ENCODE measurements at regions not wholly inside any gene's neighbourhood (a gene's known extent, or its start where the extent isn't known, plus 50 kb on each side); places are given as distances from the start of the nearest gene placed in this dataset.

GRCh38 chr4:117549524-117549923, 464.1 kb upstream of the TRAM1L1 start:
- Histone ChIP-seq H3K4me3 (ENCODE audit: low read length) (no peak overlapping the region), H3K27ac (ENCODE audit: low read length) (no peak overlapping the region), H3K9me3 (ENCODE audit: control insufficient read depth, insufficient read depth, low read length) (no peaks in the 10 kb centered on the region), H3K4me1 (ENCODE audit: control insufficient read depth, insufficient read depth, low read length) (no peaks in the 10 kb centered on the region), H3K36me3 (ENCODE audit: control insufficient read depth, insufficient read depth, low read length) (no peaks in the 10 kb centered on the region), H3K27me3 (ENCODE audit: control insufficient read depth, insufficient read depth, low read length) (no peaks in the 10 kb centered on the region)
- H3K4me3 Mint-ChIP-seq, result no peak overlapping the region
- H3K4me1 Mint-ChIP-seq, result no peaks in the 10 kb centered on the region
- 88% methylated on average over 3 of the region's 5 CpGs for WGBS (ENCODE audit: insufficient coverage)
- intact Hi-C loops (cut with micrococcal nuclease), result no loop called here
- DNase-seq, result no peak
- H3K36me3 Mint-ChIP-seq, result no peaks in the 10 kb centered on the region
- H3K27me3 Mint-ChIP-seq (ENCODE audit: low read depth in 2 of 2), result no peaks in the 10 kb centered on the region
- peaks cover 15 to 16% of the 10 kb centered on the region in 2 donors for H3K9me3 Mint-ChIP-seq
- H3K27ac Mint-ChIP-seq, result no peak overlapping the region
- TF ChIP-seq CTCF (IDR thresholded peaks at IDR 0.05), result no peak
- ATAC-seq, result no peak

- H3K27ac Mint-ChIP-seq, result no peak overlapping the region
- H3K36me3 Mint-ChIP-seq, result no peaks in the 10 kb centered on the region
- intact Hi-C loops (cut with micrococcal nuclease), result no loop called here
- Histone ChIP-seq H3K4me3 (ENCODE audit: low read length) (no peak overlapping the region), H3K27me3 (ENCODE audit: control insufficient read depth, insufficient read depth, low read length) (no peaks in the 10 kb centered on the region), H3K36me3 (ENCODE audit: control insufficient read depth, insufficient read depth, low read length) (no peaks in the 10 kb centered on the region), H3K4me1 (ENCODE audit: control insufficient read depth, insufficient read depth, low read length) (no peaks in the 10 kb centered on the region), H3K27ac (ENCODE audit: low read length) (no peak overlapping the region), H3K9me3 (ENCODE audit: control insufficient read depth, insufficient read depth, low read length) (no peaks in the 10 kb centered on the region)
- 82% methylated on average over 2 of the region's 2 CpGs for whole genome bisulfite sequencing (ENCODE audit: insufficient coverage)
- H3K9me3 Mint-ChIP-seq, result peaks cover 15 to 17% of the 10 kb centered on the region in 2 donors
- DNase-seq (no peak), ATAC-seq (no peak)
- H3K4me1 Mint-ChIP-seq, result no peaks in the 10 kb centered on the region
- TF ChIP-seq CTCF (IDR thresholded peaks at IDR 0.05), result no peak
- H3K4me3 Mint-ChIP-seq, result no peak overlapping the region
- no peaks in the 10 kb centered on the region for H3K27me3 Mint-ChIP-seq (ENCODE audit: low read depth in 2 of 2)
Measured at GRCh38 chr4:117550085-117550484, 464.7 kb upstream of the TRAM1L1 start.

- DNase-seq (no peak), ATAC-seq (no peak)
- H3K27ac ChIP-seq (ENCODE audit: low read length), result no peak overlapping the region
- H3K9me3 ChIP-seq (ENCODE audit: control insufficient read depth, insufficient read depth, low read length), result no peaks in the 10 kb centered on the region
- no peaks in the 10 kb centered on the region for H3K4me1 ChIP-seq (ENCODE audit: control insufficient read depth, insufficient read depth, low read length)
- Mint-ChIP-seq H3K36me3 (no peaks in the 10 kb centered on the region), H3K9me3 (peaks cover 10 to 11% of the 10 kb centered on the region in 2 donors), H3K27ac (no peak overlapping the region), H3K4me3 (no peak overlapping the region), H3K27me3 (ENCODE audit: low read depth in 2 of 2) (no peaks in the 10 kb centered on the region), H3K4me1 (no peaks in the 10 kb centered on the region)
- H3K27me3 ChIP-seq (ENCODE audit: control insufficient read depth, insufficient read depth, low read length), result no peaks in the 10 kb centered on the region
- intact Hi-C loops (cut with micrococcal nuclease), result loop anchor here (10.0 kb wide), 1 partner anchor 804 kb away; no protein-coding TSS in a partner anchor
- H3K4me3 ChIP-seq (ENCODE audit: low read length), result no peak overlapping the region
- no peaks in the 10 kb centered on the region for H3K36me3 ChIP-seq (ENCODE audit: control insufficient read depth, insufficient read depth, low read length)
- no peak for TF ChIP-seq CTCF (IDR thresholded peaks at IDR 0.05)
- WGBS (ENCODE audit: insufficient coverage), result 71% methylated on average over 1 of the region's 1 CpG
Measured at GRCh38 chr4:117560329-117560728, 474.0 kb upstream of the NDST3 start.

GRCh38 chr4:117574085-117574484, 460.2 kb upstream of the NDST3 start:
- TF ChIP-seq CTCF (IDR thresholded peaks at IDR 0.05), result no peak
- no peak for ATAC-seq
- no peak overlapping the region for H3K27ac Mint-ChIP-seq
- intact Hi-C loops (cut with micrococcal nuclease), result no loop called here
- H3K9me3 Mint-ChIP-seq, result peaks cover 4 to 15% of the 10 kb centered on the region in 2 donors
- H3K4me3 Mint-ChIP-seq, result no peak overlapping the region
- Histone ChIP-seq H3K36me3 (ENCODE audit: control insufficient read depth, insufficient read depth, low read length) (no peaks in the 10 kb centered on the region), H3K9me3 (ENCODE audit: control insufficient read depth, insufficient read depth, low read length) (no peaks in the 10 kb centered on the region), H3K27me3 (ENCODE audit: control insufficient read depth, insufficient read depth, low read length) (no peaks in the 10 kb centered on the region), H3K4me3 (ENCODE audit: low read length) (no peak overlapping the region), H3K4me1 (ENCODE audit: control insufficient read depth, insufficient read depth, low read length) (no peaks in the 10 kb centered on the region), H3K27ac (ENCODE audit: low read length) (no peak overlapping the region)
- H3K27me3 Mint-ChIP-seq (ENCODE audit: low read depth in 2 of 2), result no peaks in the 10 kb centered on the region
- no peaks in the 10 kb centered on the region for H3K36me3 Mint-ChIP-seq
- WGBS (ENCODE audit: insufficient coverage), result 100% methylated on average over 1 of the region's 2 CpGs
- H3K4me1 Mint-ChIP-seq, result no peaks in the 10 kb centered on the region
- no peak for DNase-seq

Data from natural killer cell (primary cell).